GM23338 (cell line): ENCODE measurements at regions not wholly inside any gene's neighbourhood (a gene's known extent, or its start where the extent isn't known, plus 50 kb on each side); places are given as distances from the start of the nearest gene placed in this dataset.

Experiments
- ATAC-seq: fragments of 200-7000 bp; cut with Tn5 transposase; 3 replicates; pipeline ENCODE4 v1.9.1; 2020
- DNase-seq: peaks from one replicate; pipeline ENCODE4 v3.0.0-alpha.2; 2015; ENCODE audit warnings: low spot score
- H2AFZ ChIP-seq: fragments of 200-600 bp; sonication (generic); 2 replicates; pipeline ENCODE4 v1.8.0; 2016; ENCODE audit warnings: antibody characterized with exemption, mild to moderate bottlenecking, moderate library complexity
- H3F3A ChIP-seq: fragments of 200-600 bp; sonication (generic); replicated peaks from 2 replicates; pipeline ENCODE4 v1.8.0; 2017; ENCODE audit warnings: antibody characterized with exemption, mixed run types, low read depth
- H3K27ac ChIP-seq: fragments of 200-600 bp; sonication (generic); 2 replicates; pipeline ENCODE4 v1.6.1; 2016; ENCODE audit warnings: low read depth
- H3K27me3 ChIP-seq: fragments of 200-600 bp; sonication (generic); 2 replicates; pipeline ENCODE4 v1.8.0; 2016; ENCODE audit warnings: mild to moderate bottlenecking, mixed run types, moderate library complexity; ENCODE audit not compliant: insufficient read depth
- H3K36me3 ChIP-seq: fragments of 200-600 bp; sonication (generic); 2 replicates; pipeline ENCODE4 v1.8.0; 2016; ENCODE audit warnings: mild to moderate bottlenecking; ENCODE audit not compliant: insufficient read depth
- H3K4me1 ChIP-seq: fragments of 200-600 bp; sonication (generic); 2 replicates; pipeline ENCODE4 v1.8.0; 2016; ENCODE audit warnings: mild to moderate bottlenecking, moderate library complexity; ENCODE audit not compliant: insufficient read depth
- H3K4me2 ChIP-seq: fragments of 200-600 bp; sonication (generic); 2 replicates; pipeline ENCODE4 v1.7.1; 2017; ENCODE audit warnings: mixed run types
- H3K4me3 ChIP-seq: fragments of 200-600 bp; sonication (generic); 2 replicates; pipeline ENCODE4 v1.6.1; 2016; ENCODE audit warnings: mixed run types
- H3K79me2 ChIP-seq: fragments of 200-600 bp; sonication (generic); replicated peaks from 2 replicates; pipeline ENCODE4 v1.8.0; 2017; ENCODE audit warnings: mild to moderate bottlenecking; ENCODE audit not compliant: insufficient read depth
- H3K9me2 ChIP-seq: fragments of 200-600 bp; sonication (generic); 2 replicates; pipeline ENCODE4 v1.8.0; 2017; ENCODE audit not compliant: insufficient read depth
- H4K20me1 ChIP-seq: fragments of 200-600 bp; sonication (generic); replicated peaks from 2 replicates; pipeline ENCODE4 v1.8.0; 2017; ENCODE audit warnings: mild to moderate bottlenecking; ENCODE audit not compliant: insufficient read depth
- H3K27ac Mint-ChIP-seq: 2 replicates; pipeline ENCODE4 v1.8.0; 2020; ENCODE audit warnings: inconsistent platforms, mild to moderate bottlenecking, moderate library complexity, mixed read lengths
- H3K27me3 Mint-ChIP-seq: 3 replicates; pipeline ENCODE4 v1.8.0; 2022; ENCODE audit warnings: low read depth, mild to moderate bottlenecking, moderate library complexity, mixed read lengths, inconsistent platforms; ENCODE audit not compliant: insufficient read depth, poor library complexity
- H3K36me3 Mint-ChIP-seq: 3 replicates; pipeline ENCODE4 v1.8.0; 2021; ENCODE audit warnings: low read depth, mild to moderate bottlenecking, inconsistent platforms, moderate library complexity, mixed read lengths
- H3K4me1 Mint-ChIP-seq: 3 replicates; pipeline ENCODE4 v1.8.0; 2020; ENCODE audit warnings: mild to moderate bottlenecking, inconsistent platforms, mixed read lengths
- H3K4me3 Mint-ChIP-seq: 3 replicates; pipeline ENCODE4 v1.8.0; 2021; ENCODE audit warnings: moderate library complexity, mild to moderate bottlenecking, inconsistent platforms, mixed read lengths
- H3K9me3 Mint-ChIP-seq: 3 replicates; pipeline ENCODE4 v1.8.0; 2020; ENCODE audit warnings: moderate library complexity, mild to moderate bottlenecking, inconsistent platforms, mixed read lengths
- CREB1 ChIP-seq: fragments of 250-450 bp; sonication (Bioruptor Pico); IDR thresholded peaks from 2 replicates; pipeline ENCODE4 v1.5.0; 2020; ENCODE audit warnings: low read depth, mild to moderate bottlenecking, moderate library complexity
- EZH2phosphoT487 ChIP-seq: fragments of 200-600 bp; sonication (generic); IDR thresholded peaks from one replicate; pipeline ENCODE4 v1.8.1; 2018; ENCODE audit warnings: antibody characterized with exemption; ENCODE audit not compliant: unreplicated experiment
- POLR2AphosphoS5 ChIP-seq: IDR thresholded peaks from 2 replicates; pipeline ENCODE4 v1.6.1; 2016; ENCODE audit warnings: antibody characterized with exemption, low read depth
- ZNF114 ChIP-seq: fragments of 250-450 bp; sonication (Bioruptor Pico); IDR thresholded peaks from 2 replicates; pipeline ENCODE4 v1.5.0; 2020; ENCODE audit warnings: mild to moderate bottlenecking, moderate library complexity
- TF ChIP-seq, protein P1 (sequence below): fragments of 250-450 bp; sonication (Bioruptor Pico); IDR thresholded peaks from 2 replicates; pipeline ENCODE4 v1.5.0; 2020; ENCODE audit warnings: mild to moderate bottlenecking, moderate library complexity
- TF ChIP-seq, protein P2 (sequence below), 2 experiments: fragments of 200-600 bp in 1 of 2; sonication (generic) in 1 of 2; conservative IDR thresholded peaks; 2 replicates each; pipeline versions ENCODE4 v1.5.1 to v1.6.1; 2016 to 2017; ENCODE audit warnings: antibody characterized with exemption in 2 of 2, low read depth in 2 of 2, mild to moderate bottlenecking in 2 of 2, moderate library complexity in 1 of 2

DNA sequence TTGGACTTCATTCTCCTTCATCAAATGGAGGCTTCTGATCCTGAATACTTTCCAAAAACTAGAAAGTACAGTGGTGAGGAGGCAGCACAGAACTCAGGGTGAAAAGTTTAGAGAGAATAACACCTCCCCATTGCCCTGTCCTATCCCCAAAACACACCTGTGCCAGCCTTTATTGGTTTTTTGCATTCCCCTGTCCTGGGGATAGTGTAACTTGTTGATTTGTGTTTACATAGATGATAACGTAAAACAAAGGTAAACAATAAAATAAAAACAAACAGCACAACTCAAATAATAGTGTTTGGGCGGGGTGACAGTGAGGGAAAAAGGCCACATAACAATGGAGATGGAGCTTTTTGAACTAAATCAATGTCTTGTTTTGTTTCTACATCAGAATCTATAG, 1917.7 kb downstream of the TP53TG3F start:
- peaks cover 28% of the 10 kb centered on the region for H3K36me3 Mint-ChIP-seq
- no peak overlapping the region for H2AFZ ChIP-seq

More for the DNA sequence above, 1917.7 kb downstream of the TP53TG3F start:
- no peak overlapping the region for H3K4me3 ChIP-seq
- no peak overlapping the region for H3K27ac Mint-ChIP-seq
- no peak overlapping the region for H3K4me2 ChIP-seq
- H3K9me3 Mint-ChIP-seq, result peaks cover 93% of the 10 kb centered on the region
- no peaks in the 10 kb centered on the region for H3K79me2 ChIP-seq
- no peaks in the 10 kb centered on the region for H3K4me1 Mint-ChIP-seq
- no peaks in the 10 kb centered on the region for H3K27me3 ChIP-seq
- TF ChIP-seq, protein P1, sequence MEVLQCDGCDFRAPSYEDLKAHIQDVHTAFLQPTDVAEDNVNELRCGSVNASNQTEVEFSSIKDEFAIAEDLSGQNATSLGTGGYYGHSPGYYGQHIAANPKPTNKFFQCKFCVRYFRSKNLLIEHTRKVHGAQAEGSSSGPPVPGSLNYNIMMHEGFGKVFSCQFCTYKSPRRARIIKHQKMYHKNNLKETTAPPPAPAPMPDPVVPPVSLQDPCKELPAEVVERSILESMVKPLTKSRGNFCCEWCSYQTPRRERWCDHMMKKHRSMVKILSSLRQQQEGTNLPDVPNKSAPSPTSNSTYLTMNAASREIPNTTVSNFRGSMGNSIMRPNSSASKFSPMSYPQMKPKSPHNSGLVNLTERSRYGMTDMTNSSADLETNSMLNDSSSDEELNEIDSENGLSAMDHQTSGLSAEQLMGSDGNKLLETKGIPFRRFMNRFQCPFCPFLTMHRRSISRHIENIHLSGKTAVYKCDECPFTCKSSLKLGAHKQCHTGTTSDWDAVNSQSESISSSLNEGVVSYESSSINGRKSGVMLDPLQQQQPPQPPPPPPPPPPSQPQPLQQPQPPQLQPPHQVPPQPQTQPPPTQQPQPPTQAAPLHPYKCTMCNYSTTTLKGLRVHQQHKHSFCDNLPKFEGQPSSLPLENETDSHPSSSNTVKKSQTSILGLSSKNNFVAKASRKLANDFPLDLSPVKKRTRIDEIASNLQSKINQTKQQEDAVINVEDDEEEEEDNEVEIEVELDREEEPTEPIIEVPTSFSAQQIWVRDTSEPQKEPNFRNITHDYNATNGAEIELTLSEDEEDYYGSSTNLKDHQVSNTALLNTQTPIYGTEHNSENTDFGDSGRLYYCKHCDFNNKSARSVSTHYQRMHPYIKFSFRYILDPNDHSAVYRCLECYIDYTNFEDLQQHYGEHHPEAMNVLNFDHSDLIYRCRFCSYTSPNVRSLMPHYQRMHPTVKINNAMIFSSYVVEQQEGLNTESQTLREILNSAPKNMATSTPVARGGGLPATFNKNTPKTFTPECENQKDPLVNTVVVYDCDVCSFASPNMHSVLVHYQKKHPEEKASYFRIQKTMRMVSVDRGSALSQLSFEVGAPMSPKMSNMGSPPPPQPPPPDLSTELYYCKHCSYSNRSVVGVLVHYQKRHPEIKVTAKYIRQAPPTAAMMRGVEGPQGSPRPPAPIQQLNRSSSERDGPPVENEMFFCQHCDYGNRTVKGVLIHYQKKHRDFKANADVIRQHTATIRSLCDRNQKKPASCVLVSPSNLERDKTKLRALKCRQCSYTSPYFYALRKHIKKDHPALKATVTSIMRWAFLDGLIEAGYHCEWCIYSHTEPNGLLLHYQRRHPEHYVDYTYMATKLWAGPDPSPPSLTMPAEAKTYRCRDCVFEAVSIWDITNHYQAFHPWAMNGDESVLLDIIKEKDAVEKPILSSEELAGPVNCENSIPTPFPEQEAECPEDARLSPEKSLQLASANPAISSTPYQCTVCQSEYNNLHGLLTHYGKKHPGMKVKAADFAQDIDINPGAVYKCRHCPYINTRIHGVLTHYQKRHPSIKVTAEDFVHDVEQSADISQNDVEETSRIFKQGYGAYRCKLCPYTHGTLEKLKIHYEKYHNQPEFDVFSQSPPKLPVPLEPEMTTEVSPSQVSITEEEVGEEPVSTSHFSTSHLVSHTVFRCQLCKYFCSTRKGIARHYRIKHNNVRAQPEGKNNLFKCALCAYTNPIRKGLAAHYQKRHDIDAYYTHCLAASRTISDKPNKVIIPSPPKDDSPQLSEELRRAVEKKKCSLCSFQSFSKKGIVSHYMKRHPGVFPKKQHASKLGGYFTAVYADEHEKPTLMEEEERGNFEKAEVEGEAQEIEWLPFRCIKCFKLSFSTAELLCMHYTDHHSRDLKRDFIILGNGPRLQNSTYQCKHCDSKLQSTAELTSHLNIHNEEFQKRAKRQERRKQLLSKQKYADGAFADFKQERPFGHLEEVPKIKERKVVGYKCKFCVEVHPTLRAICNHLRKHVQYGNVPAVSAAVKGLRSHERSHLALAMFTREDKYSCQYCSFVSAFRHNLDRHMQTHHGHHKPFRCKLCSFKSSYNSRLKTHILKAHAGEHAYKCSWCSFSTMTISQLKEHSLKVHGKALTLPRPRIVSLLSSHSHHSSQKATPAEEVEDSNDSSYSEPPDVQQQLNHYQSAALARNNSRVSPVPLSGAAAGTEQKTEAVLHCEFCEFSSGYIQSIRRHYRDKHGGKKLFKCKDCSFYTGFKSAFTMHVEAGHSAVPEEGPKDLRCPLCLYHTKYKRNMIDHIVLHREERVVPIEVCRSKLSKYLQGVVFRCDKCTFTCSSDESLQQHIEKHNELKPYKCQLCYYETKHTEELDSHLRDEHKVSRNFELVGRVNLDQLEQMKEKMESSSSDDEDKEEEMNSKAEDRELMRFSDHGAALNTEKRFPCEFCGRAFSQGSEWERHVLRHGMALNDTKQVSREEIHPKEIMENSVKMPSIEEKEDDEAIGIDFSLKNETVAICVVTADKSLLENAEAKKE (CRISPR knock-in tag), result no peak
- no peak for TF ChIP-seq CREB1 (CRISPR knock-in tag)
- no peak for TF ChIP-seq POLR2AphosphoS5
- TF ChIP-seq EZH2phosphoT487, result no peak
- TF ChIP-seq ZNF114 (CRISPR knock-in tag), result no peak
- TF ChIP-seq, protein P2, sequence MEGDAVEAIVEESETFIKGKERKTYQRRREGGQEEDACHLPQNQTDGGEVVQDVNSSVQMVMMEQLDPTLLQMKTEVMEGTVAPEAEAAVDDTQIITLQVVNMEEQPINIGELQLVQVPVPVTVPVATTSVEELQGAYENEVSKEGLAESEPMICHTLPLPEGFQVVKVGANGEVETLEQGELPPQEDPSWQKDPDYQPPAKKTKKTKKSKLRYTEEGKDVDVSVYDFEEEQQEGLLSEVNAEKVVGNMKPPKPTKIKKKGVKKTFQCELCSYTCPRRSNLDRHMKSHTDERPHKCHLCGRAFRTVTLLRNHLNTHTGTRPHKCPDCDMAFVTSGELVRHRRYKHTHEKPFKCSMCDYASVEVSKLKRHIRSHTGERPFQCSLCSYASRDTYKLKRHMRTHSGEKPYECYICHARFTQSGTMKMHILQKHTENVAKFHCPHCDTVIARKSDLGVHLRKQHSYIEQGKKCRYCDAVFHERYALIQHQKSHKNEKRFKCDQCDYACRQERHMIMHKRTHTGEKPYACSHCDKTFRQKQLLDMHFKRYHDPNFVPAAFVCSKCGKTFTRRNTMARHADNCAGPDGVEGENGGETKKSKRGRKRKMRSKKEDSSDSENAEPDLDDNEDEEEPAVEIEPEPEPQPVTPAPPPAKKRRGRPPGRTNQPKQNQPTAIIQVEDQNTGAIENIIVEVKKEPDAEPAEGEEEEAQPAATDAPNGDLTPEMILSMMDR (conservative IDR thresholded peaks at IDR 0.05; ENCODE audit: low read depth in 2 of 2), result no peak
- DNase-seq (no peak), ATAC-seq (no peak)
- no peak overlapping the region for H3K27ac ChIP-seq
- H3K27me3 Mint-ChIP-seq, result no peaks in the 10 kb centered on the region
- no peaks in the 10 kb centered on the region for H3K4me1 ChIP-seq
- 0 out of 2 replicates have a peak, but pooled peaks cover 8% of the 10 kb centered on the region for H3K36me3 ChIP-seq
- H3F3A ChIP-seq, result no peaks in the 10 kb centered on the region
- H3K4me3 Mint-ChIP-seq, result no peak overlapping the region
- no peaks in the 10 kb centered on the region for H3K9me2 ChIP-seq
- no peaks in the 10 kb centered on the region for H4K20me1 ChIP-seq
